Glutamatergic neuron (in vitro differentiated cells): ENCODE measurements at regions not wholly inside any gene's neighbourhood (a gene's known extent, or its start where the extent isn't known, plus 50 kb on each side); places are given as distances from the start of the nearest gene placed in this dataset.
"Not testable (repeated sequence)": the region's sequence is repeated elsewhere in the genome, so short reads cannot be mapped to it uniquely, and the experiment has no call there.

Source experiments
- DNase-seq: peaks from one replicate; pipeline ENCODE4 v3.0.0; 2022
- H3K27ac Mint-ChIP-seq: one replicate; pipeline ENCODE4 v1.8.0; 2020; ENCODE audit warnings: mild to moderate bottlenecking, mixed read lengths, inconsistent platforms; ENCODE audit not compliant: unreplicated experiment
- H3K27me3 Mint-ChIP-seq: one replicate; pipeline ENCODE4 v1.8.0; 2020; ENCODE audit warnings: mild to moderate bottlenecking, moderate library complexity, mixed read lengths, inconsistent platforms; ENCODE audit not compliant: unreplicated experiment
- H3K36me3 Mint-ChIP-seq: one replicate; pipeline ENCODE4 v1.8.0; 2020; ENCODE audit warnings: mild to moderate bottlenecking, mixed read lengths, inconsistent platforms; ENCODE audit not compliant: unreplicated experiment
- H3K4me1 Mint-ChIP-seq: one replicate; pipeline ENCODE4 v1.8.0; 2020; ENCODE audit warnings: mild to moderate bottlenecking, low read depth, mixed read lengths, inconsistent platforms; ENCODE audit not compliant: unreplicated experiment
- H3K4me3 Mint-ChIP-seq: one replicate; pipeline ENCODE4 v1.8.0; 2020; ENCODE audit warnings: mild to moderate bottlenecking, mixed read lengths, inconsistent platforms; ENCODE audit not compliant: unreplicated experiment
- H3K9me3 Mint-ChIP-seq: one replicate; pipeline ENCODE4 v1.8.0; 2020; ENCODE audit warnings: mild to moderate bottlenecking, moderate library complexity, mixed read lengths, inconsistent platforms; ENCODE audit not compliant: unreplicated experiment
- TF ChIP-seq, protein P1 (sequence below): fragments of 200-600 bp; sonication (generic); IDR thresholded peaks from one replicate; pipeline ENCODE4 v1.5.0; 2021; ENCODE audit not compliant: partially characterized antibody, unreplicated experiment

DNA sequence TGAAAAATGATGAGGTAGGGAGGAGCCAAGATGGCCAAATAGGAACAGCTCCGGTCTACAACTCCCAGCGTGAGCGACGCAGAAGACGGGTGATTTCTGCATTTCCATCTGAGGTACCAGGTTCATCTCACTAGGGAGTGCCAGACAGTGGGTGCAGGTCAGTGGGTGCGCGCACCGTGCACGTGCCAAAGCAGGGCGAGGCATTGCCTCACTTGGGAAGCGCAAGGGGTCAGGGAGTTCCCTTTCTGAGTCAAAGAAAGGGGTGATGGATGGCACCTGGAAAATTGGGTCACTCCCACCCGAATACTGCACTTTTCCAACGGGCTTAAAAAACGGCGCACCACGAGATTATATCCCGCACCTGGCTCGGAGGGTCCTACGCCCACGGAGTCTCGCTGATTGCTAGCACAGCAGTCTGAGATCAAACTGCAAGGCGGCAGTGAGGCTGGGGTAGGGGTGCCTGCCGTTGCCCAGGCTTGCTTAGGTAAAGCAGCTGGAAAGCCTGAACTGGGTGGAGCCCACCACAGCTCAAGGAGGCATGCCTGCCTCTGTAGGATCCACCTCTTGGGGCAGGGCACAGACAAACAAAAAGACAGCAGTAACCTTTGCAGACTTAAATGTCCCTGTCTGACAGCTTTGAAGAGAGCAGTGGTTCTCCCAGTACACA, 230.5 kb downstream of the GOLGA6L6 start:
- H3K4me1 Mint-ChIP-seq, H3K27ac Mint-ChIP-seq, H3K9me3 Mint-ChIP-seq, DNase-seq, H3K36me3 Mint-ChIP-seq, H3K27me3 Mint-ChIP-seq, H3K4me3 Mint-ChIP-seq: not testable (repeated sequence)

DNA sequence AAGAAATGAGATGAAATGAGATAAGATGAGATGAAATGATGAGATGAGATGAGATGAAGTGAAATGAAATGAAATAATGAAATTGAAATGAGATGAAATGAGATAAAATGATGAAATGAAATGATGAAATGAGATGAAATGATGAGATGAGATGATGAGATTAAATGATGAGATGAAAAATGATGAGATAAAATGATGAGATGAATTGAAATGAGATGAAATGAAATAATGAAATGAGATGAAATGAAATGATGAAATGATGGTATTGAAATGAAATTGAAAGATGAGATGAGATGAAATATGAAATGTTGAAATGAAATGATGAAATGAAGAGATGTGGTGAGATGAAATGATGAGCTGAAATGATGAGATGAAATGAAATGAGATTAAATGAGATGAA, 231.0 kb downstream of the GOLGA6L6 start:
- DNase-seq, result no peak
- no peak overlapping the region for H3K4me3 Mint-ChIP-seq
- H3K9me3 Mint-ChIP-seq, result peaks cover 3% of the 10 kb centered on the region
- H3K4me1 Mint-ChIP-seq, result no peaks in the 10 kb centered on the region
- no peak overlapping the region for H3K27ac Mint-ChIP-seq
- peaks cover 3% of the 10 kb centered on the region for H3K27me3 Mint-ChIP-seq
- H3K36me3 Mint-ChIP-seq, result no peaks in the 10 kb centered on the region
- TF ChIP-seq, protein P1, sequence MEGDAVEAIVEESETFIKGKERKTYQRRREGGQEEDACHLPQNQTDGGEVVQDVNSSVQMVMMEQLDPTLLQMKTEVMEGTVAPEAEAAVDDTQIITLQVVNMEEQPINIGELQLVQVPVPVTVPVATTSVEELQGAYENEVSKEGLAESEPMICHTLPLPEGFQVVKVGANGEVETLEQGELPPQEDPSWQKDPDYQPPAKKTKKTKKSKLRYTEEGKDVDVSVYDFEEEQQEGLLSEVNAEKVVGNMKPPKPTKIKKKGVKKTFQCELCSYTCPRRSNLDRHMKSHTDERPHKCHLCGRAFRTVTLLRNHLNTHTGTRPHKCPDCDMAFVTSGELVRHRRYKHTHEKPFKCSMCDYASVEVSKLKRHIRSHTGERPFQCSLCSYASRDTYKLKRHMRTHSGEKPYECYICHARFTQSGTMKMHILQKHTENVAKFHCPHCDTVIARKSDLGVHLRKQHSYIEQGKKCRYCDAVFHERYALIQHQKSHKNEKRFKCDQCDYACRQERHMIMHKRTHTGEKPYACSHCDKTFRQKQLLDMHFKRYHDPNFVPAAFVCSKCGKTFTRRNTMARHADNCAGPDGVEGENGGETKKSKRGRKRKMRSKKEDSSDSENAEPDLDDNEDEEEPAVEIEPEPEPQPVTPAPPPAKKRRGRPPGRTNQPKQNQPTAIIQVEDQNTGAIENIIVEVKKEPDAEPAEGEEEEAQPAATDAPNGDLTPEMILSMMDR, result no peak

DNA sequence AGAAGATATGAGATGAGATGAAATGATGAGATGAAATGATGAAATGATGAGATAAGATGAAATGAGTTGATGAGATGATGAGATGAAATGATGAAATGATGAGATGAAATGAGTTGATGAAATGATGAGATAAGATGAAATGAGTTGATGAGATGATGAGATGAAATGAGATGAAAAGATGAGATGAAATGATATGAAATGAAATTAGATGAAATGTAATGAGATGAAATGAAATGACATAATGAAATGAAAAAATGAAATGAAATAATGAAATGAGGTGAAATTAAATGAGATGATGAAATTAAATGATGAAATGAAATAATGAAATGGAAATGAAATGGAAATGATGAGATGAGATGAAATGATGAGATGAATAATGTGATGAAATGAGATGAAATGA, 231.6 kb downstream of the GOLGA6L6 start:
- not testable (repeated sequence) for H3K9me3 Mint-ChIP-seq, H3K4me1 Mint-ChIP-seq, H3K27me3 Mint-ChIP-seq, H3K27ac Mint-ChIP-seq, DNase-seq, H3K36me3 Mint-ChIP-seq, H3K4me3 Mint-ChIP-seq

DNA sequence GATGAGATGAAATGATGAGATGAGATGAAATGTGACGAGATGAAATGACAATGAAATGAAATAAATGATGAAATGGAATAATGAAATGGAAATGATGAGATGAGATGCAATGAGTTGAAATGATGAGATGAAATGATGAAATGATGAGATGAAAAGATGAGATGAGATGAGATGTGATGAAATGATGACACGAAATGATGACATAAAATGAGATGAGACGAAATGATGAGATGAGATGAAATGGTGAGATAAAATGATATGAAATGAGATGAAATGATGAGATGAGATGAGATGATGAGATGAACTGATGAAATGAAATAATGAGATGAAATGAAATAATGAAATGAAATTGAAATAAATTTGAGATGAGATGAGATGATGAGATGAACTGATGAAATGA, 232.2 kb downstream of the GOLGA6L6 start:
- H3K27ac Mint-ChIP-seq, H3K9me3 Mint-ChIP-seq, H3K27me3 Mint-ChIP-seq, H3K36me3 Mint-ChIP-seq, DNase-seq, H3K4me1 Mint-ChIP-seq, H3K4me3 Mint-ChIP-seq: not testable (repeated sequence)

DNA sequence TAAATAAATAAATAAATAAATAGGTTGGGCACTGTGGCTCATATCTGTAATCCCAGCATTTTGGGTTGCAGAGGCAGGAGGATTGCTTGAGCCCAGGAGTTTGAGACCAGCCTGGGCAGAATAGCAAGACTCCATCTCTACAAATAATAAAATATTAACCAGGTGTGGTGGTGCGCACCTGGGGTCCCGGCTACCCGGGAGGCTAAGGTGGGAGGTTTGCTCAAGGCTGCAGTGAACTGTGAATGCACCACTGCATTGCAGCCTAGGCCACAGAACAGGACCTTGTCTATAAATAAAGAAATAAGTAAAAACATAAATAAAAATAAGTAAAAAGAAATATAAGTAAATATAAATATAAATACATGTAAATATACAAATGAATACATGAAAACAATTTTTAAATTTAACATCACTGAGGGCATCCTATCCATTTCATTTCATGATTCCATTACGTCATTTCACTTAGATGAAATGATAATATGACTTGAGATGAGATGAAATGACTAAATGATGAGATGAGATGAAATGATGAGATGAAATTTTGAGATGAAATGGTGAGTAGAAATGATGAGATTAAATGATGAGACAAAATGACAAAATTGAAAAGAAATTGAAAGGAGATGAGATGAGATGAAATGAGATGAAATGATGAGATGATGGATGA, 233.4 kb downstream of the GOLGA6L6 start:
- not testable (repeated sequence) for DNase-seq, H3K36me3 Mint-ChIP-seq, H3K27ac Mint-ChIP-seq, H3K4me3 Mint-ChIP-seq, H3K27me3 Mint-ChIP-seq, H3K4me1 Mint-ChIP-seq
- peaks cover 15% of the 10 kb centered on the region for H3K9me3 Mint-ChIP-seq

DNA sequence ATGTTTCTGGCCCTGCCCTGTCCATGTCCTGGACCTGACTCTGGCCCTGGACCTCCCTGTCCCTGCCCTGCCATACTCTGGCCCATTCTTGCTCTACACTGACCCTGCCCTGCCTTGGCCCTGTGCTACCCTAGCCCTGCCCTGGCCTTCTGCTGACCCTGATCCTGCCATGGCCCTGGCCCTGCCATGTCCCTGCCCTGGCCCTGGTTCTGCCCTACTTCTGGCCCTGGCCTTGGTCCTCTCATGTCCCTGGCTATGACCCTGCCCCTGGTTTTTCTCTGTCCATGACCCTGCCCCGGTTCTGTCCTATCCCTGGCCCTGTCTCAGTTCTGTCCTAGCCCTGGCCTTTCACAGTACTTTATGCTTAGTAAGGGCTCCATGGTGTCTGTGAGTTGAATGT, 234.5 kb downstream of the GOLGA6L6 start:
- Mint-ChIP-seq H3K27ac (peak overlapping the region; percentile 18), H3K27me3 (peaks cover 18% of the 10 kb centered on the region), H3K9me3 (peaks cover 24% of the 10 kb centered on the region)
- DNase-seq, H3K36me3 Mint-ChIP-seq, H3K4me3 Mint-ChIP-seq, H3K4me1 Mint-ChIP-seq: not testable (repeated sequence)

DNA sequence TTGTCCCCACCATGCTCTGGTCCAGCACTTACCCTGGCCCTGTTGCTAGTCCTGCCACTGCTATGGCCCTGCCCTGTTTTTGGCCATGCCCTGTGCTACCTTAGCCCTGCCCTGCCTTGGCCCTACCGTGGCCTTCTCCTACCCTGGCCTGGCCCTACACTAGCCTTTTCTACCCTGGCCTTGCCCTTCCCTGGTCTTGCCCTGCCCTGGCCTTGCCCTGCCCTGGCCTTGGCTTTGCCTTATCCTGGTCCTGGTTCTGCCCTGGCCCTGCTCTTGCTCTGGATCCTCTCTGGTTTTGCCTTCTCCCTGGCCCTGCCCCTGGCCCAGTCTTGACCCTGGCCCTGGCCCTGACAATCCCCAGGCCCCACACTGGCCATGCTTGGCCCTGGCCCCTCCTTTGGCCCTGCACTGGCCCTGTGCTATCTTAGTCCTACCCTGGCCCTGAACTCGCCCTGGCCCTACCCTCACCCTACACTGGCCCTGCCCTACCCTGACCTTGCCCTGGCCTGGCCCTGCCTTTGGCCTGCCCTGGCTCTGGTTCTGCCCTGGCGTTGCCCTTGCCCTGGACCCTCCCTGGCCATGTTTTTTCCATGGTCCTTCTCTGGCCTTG, 235.0 kb downstream of the GOLGA6L6 start:
- not testable (repeated sequence) for H3K4me1 Mint-ChIP-seq, H3K4me3 Mint-ChIP-seq, DNase-seq, H3K36me3 Mint-ChIP-seq, H3K27ac Mint-ChIP-seq
- Mint-ChIP-seq H3K27me3 (peaks cover 18% of the 10 kb centered on the region), H3K9me3 (peaks cover 28% of the 10 kb centered on the region)

DNA sequence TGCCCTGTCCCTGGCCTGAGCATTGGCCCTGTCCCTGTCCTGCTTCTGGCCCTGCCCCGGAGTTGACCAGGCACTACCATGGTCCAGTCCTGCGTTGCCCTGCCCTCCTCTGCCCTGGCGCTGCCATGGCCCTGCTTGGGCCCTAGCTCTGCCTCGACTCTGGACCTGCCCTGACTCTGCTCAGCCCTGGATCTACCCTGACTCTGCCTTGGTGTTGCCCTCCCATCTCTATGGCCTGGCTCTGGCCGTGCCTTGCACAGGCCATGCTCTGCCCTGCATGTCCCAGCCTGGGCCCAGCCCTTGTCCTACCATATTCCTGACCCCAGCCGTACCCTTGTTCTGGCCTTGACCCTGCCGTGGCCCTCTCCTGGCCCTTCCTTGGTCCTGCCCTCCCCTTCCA, 235.7 kb downstream of the GOLGA6L6 start:
- H3K27ac Mint-ChIP-seq, DNase-seq, H3K4me1 Mint-ChIP-seq, H3K4me3 Mint-ChIP-seq, H3K36me3 Mint-ChIP-seq: not testable (repeated sequence)
- Mint-ChIP-seq H3K27me3 (peaks cover 21% of the 10 kb centered on the region), H3K9me3 (peaks cover 29% of the 10 kb centered on the region)

DNA sequence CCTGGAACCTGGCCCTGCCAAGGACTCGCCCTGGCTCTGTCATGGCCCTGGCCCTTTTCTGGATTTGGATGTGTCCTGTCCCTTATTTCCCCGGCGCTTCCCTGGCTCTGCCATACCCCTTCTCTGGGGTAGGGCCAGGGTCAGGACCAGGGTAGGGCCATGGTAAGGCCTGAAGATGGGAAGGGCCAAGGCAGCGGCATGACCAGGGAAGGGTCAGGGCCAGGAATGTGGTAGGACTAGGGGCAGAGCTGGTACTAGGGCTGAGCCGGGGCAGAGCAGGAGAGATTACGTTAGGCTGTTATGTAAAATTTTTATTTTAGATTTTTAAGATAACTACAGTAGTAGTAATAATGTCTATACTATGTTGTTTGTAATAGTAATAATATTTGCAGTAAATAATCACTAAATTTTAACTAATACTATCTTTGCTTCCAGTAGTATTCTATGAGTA, 236.6 kb downstream of the GOLGA6L6 start:
- H3K27me3 Mint-ChIP-seq, result peaks cover 24% of the 10 kb centered on the region
- H3K36me3 Mint-ChIP-seq, DNase-seq, H3K4me3 Mint-ChIP-seq, H3K4me1 Mint-ChIP-seq: not testable (repeated sequence)
- H3K27ac Mint-ChIP-seq, result peak overlapping the region; percentile 25
- peaks cover 32% of the 10 kb centered on the region for H3K9me3 Mint-ChIP-seq

DNA sequence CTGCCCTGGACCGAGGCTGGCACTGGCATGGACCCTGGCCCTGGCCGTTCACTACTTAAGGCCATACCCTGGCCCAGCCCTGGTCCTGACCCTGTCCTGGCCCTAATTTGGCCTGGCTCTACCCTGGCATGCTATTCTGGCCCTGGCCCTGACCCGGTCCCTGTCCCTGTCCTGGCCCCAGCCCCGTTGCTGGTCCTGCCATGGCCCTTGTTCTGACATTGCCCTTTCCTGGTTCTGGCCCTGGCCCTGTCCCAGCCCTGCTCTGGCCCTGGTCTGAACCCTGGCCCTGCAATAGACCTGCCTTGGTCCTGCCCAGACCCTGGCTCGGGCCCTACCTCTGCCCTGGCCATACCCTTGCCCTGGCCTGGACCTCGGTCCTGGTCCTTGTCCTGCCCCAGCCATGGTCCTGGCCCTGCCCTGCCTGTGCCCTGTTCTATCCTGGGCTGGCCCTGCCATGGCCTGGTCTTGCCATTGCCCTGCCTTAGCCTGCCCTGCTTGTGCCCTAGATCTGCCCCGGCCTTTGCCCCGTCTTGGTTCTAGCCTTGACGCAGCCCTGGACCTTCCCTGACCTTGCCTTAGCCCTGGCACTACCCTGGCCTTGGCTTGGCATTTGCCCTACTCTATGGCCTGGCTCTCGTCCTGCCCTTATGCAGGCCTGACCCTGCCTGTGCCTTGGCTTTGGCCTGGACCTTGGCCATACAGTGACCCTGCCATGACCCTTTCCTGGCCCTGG, 237.2 kb downstream of the GOLGA6L6 start:
- DNase-seq, H3K4me1 Mint-ChIP-seq, H3K36me3 Mint-ChIP-seq, H3K4me3 Mint-ChIP-seq: not testable (repeated sequence)
- peak overlapping the region; percentile 25 for H3K27ac Mint-ChIP-seq
- peaks cover 32% of the 10 kb centered on the region for H3K9me3 Mint-ChIP-seq
- peaks cover 24% of the 10 kb centered on the region for H3K27me3 Mint-ChIP-seq
